ENCODE measurements at regions not wholly inside any gene's neighbourhood (a gene's known extent, or its start where the extent isn't known, plus 50 kb on each side); places are given as distances from the start of the nearest gene placed in this dataset.

GRCh38 chr12:72105849-72106248 lies 166.3 kb upstream of the TRHDE start:
- H3K9me3 Mint-ChIP-seq, result no peaks in the 10 kb centered on the region
- no peak overlapping the region for H3K27ac Mint-ChIP-seq
- DNase-seq (ENCODE audit: extremely low spot score, unreplicated experiment), result no peak
- no peak for TF ChIP-seq CTCF (conservative IDR thresholded peaks at IDR 0.05)
- no peak overlapping the region for H3K4me3 Mint-ChIP-seq
- no peaks in the 10 kb centered on the region for H3K36me3 Mint-ChIP-seq
- H3K27me3 Mint-ChIP-seq, result no peaks in the 10 kb centered on the region
- H3K4me1 Mint-ChIP-seq (ENCODE audit: unreplicated experiment), result no peaks in the 10 kb centered on the region

- no peak overlapping the region for H3K27ac Mint-ChIP-seq
- H3K27me3 Mint-ChIP-seq, result no peaks in the 10 kb centered on the region
- TF ChIP-seq CTCF (conservative IDR thresholded peaks at IDR 0.05), result no peak
Measured at GRCh38 chr12:72110937-72111650, 161.1 kb upstream of the TRHDE start.

GRCh38 chr12:72111706-72112105 lies 160.5 kb upstream of the TRHDE start:
- TF ChIP-seq CTCF (conservative IDR thresholded peaks at IDR 0.05), result no peak
- Mint-ChIP-seq H3K4me3 (no peak overlapping the region), H3K27ac (no peak overlapping the region), H3K27me3 (no peaks in the 10 kb centered on the region), H3K9me3 (no peaks in the 10 kb centered on the region), H3K4me1 (ENCODE audit: unreplicated experiment) (peaks cover 3% of the 10 kb centered on the region), H3K36me3 (no peaks in the 10 kb centered on the region)
- DNase-seq (ENCODE audit: extremely low spot score, unreplicated experiment), result no peak

More at GRCh38 chr12:72110937-72111650, 161.1 kb upstream of the TRHDE start:
- DNase-seq (ENCODE audit: extremely low spot score, unreplicated experiment), result no peak
- Mint-ChIP-seq H3K9me3 (no peaks in the 10 kb centered on the region), H3K36me3 (no peaks in the 10 kb centered on the region), H3K4me3 (no peak overlapping the region), H3K4me1 (ENCODE audit: unreplicated experiment) (peaks cover 3% of the 10 kb centered on the region)

GRCh38 chr12:72133497-72134055 lies 138.6 kb upstream of the TRHDE start:
- no peak overlapping the region for H3K4me3 Mint-ChIP-seq
- no peak for DNase-seq (ENCODE audit: extremely low spot score, unreplicated experiment)
- H3K36me3 Mint-ChIP-seq, result no peaks in the 10 kb centered on the region
- H3K9me3 Mint-ChIP-seq, result no peaks in the 10 kb centered on the region
- peaks cover 9% of the 10 kb centered on the region for H3K27me3 Mint-ChIP-seq
- no peaks in the 10 kb centered on the region for H3K4me1 Mint-ChIP-seq (ENCODE audit: unreplicated experiment)
- no peak for TF ChIP-seq CTCF (conservative IDR thresholded peaks at IDR 0.05)
- H3K27ac Mint-ChIP-seq, result no peak overlapping the region

- TF ChIP-seq CTCF (conservative IDR thresholded peaks at IDR 0.05), result no peak
- no peaks in the 10 kb centered on the region for H3K9me3 Mint-ChIP-seq
- H3K4me3 Mint-ChIP-seq, result no peak overlapping the region
- no peaks in the 10 kb centered on the region for H3K36me3 Mint-ChIP-seq
- no peak for DNase-seq (ENCODE audit: extremely low spot score, unreplicated experiment)
- H3K27ac Mint-ChIP-seq, result no peak overlapping the region
- no peaks in the 10 kb centered on the region for H3K4me1 Mint-ChIP-seq (ENCODE audit: unreplicated experiment)
- peaks cover 9% of the 10 kb centered on the region for H3K27me3 Mint-ChIP-seq
Measured at GRCh38 chr12:72134246-72135020, 137.7 kb upstream of the TRHDE start.
